DND-41 (cell line): ENCODE measurements at regions not wholly inside any gene's neighbourhood (a gene's known extent, or its start where the extent isn't known, plus 50 kb on each side); places are given as distances from the start of the nearest gene placed in this dataset.

Experiments used
- CTCF ChIP-seq: IDR thresholded peaks from 2 replicates; pipeline ENCODE4 v1.5.1; 2012; ENCODE audit warnings: borderline replicate concordance, low read length, moderate library complexity, mild to moderate bottlenecking; ENCODE audit not compliant: poor library complexity, severe bottlenecking; ENCODE audit errors: extremely low read depth
- EZH2 ChIP-seq: IDR thresholded peaks from 3 replicates; pipeline ENCODE4 v1.6.1; 2012; ENCODE audit warnings: borderline replicate concordance, low read depth, mild to moderate bottlenecking, moderate library complexity, low read length, inconsistent platforms; ENCODE audit not compliant: severe bottlenecking

GRCh38 chr12:39672976-39673375, 53.4 kb upstream of the ABCD2 start:
- no peak for TF ChIP-seq EZH2
- TF ChIP-seq CTCF = no peak
